ENCODE measurements at regions not wholly inside any gene's neighbourhood (a gene's known extent, or its start where the extent isn't known, plus 50 kb on each side); places are given as distances from the start of the nearest gene placed in this dataset.

DNA sequence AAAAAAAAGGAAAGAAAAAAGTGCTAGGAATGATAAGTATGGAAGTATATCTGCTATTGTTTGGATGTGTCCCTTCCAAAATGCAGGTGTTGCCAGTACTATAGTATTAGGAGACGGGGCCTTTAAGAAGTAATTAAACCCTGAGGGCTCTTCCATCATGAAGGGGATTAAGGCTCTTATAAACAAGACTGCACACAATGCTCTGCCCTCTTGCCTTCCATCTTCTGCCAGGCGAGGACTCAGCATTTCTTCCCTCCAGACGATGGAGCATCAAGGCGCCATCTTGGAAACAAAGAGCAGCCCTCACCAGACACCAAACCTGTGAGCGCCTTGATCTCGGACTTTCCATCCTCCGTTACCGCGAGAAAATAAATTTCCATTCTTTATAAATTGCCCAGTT is 120.1 kb upstream of the GPM6A start:
- no peak for DNase-seq (ENCODE audit: low read depth in 1 of 2, low spot score in 1 of 2)
- H3K9me3 ChIP-seq (ENCODE audit: low read depth) = no peaks in the 10 kb centered on the region
- H3K4me3 ChIP-seq = no peak overlapping the region
- TF ChIP-seq CTCF (IDR thresholded peaks at IDR 0.05; ENCODE audit: low read depth, low read length) = no peak
- H3K27me3 ChIP-seq = no peaks in the 10 kb centered on the region
- H3K4me1 ChIP-seq (ENCODE audit: low read depth) = peaks cover 4% of the 10 kb centered on the region
- H3K27ac ChIP-seq = no peak overlapping the region
- no peaks in the 10 kb centered on the region for H3K36me3 ChIP-seq

DNA sequence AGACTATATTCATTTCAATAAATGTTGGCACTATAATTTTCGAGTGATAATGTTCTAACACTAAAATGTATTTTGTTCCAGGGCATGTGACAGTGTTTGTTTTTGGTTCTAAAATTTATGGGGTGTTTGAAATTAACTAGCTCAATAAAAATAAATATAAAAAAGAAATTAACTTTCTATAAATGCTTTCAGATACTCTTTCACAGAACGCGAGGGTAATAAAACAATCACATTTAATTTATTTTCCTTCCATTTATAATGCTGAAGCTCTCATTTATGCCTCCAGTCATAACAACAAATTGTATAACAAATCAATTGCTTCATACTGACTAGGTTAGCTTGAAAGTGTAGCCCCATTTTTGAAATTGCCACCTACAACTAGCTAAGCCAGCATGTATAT is 122.4 kb upstream of the GPM6A start:
- TF ChIP-seq CTCF (IDR thresholded peaks at IDR 0.05; ENCODE audit: low read depth, low read length) = no peak

GRCh38 chr4:175935016-175935661 is 123.1 kb upstream of the GPM6A start:
- Histone ChIP-seq H3K4me3 (no peak overlapping the region), H3K36me3 (no peaks in the 10 kb centered on the region), H3K4me1 (ENCODE audit: low read depth) (peaks cover 4% of the 10 kb centered on the region), H3K9me3 (ENCODE audit: low read depth) (no peaks in the 10 kb centered on the region), H3K27me3 (no peaks in the 10 kb centered on the region), H3K27ac (no peak overlapping the region)
- DNase-seq (ENCODE audit: low read depth in 1 of 2, low spot score in 1 of 2) = no peak
- no peak for TF ChIP-seq CTCF (IDR thresholded peaks at IDR 0.05; ENCODE audit: low read depth, low read length)

More for the DNA sequence above, 122.4 kb upstream of the GPM6A start:
- Histone ChIP-seq H3K4me3 (no peak overlapping the region), H3K27ac (no peak overlapping the region), H3K27me3 (no peaks in the 10 kb centered on the region), H3K9me3 (ENCODE audit: low read depth) (no peaks in the 10 kb centered on the region), H3K36me3 (no peaks in the 10 kb centered on the region), H3K4me1 (ENCODE audit: low read depth) (peaks cover 4% of the 10 kb centered on the region)
- DNase-seq (ENCODE audit: low read depth in 1 of 2, low spot score in 1 of 2) = no peak

DNA sequence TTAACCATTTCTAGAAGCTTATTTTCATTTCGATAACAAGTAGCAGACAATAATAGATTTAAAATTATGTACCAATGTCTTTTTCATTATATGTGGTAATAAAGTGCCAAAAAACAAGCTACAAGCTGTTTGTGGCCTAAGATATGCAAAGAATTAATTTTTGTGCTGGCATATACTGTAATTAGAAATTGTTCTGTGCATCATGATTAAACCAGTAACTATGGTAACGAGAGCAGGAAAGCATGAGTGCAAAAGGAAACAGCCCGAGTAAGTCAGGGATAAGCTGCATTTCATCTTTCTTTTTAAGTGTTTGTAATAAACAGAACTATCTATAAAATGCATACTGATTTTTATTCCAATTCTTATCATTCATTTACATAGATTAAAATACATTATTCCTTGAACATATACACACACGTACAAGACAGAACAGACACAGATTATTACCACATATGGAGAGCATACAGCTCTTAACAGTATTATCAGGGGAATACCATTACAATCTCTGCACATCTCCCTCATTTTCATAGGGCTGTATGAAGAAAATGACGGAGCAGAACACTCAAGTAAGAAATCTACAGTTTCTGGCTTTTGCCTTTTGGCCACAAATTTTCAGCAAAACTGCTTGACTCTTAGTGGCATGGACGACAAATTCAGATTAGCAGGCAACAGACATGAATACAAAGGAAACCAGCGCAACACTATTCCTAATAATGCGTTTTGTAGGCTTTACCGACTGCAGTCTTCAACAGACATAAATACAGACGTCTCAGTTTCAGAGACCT is 121.3 kb upstream of the WDR17 start:
- DNase-seq (ENCODE audit: low read depth in 1 of 2, low spot score in 1 of 2) = no peak
- no peaks in the 10 kb centered on the region for H3K9me3 ChIP-seq (ENCODE audit: low read depth)
- H3K4me1 ChIP-seq (ENCODE audit: low read depth) = no peaks in the 10 kb centered on the region
- H3K36me3 ChIP-seq = no peaks in the 10 kb centered on the region
- TF ChIP-seq CTCF (IDR thresholded peaks at IDR 0.05; ENCODE audit: low read depth, low read length) = no peak
- no peak overlapping the region for H3K4me3 ChIP-seq
- H3K27ac ChIP-seq = no peak overlapping the region
- no peaks in the 10 kb centered on the region for H3K27me3 ChIP-seq

GRCh38 chr4:175946472-175947116 is 119.0 kb upstream of the WDR17 start:
- H3K9me3 ChIP-seq (ENCODE audit: low read depth) = no peaks in the 10 kb centered on the region
- H3K4me3 ChIP-seq = no peak overlapping the region
- H3K4me1 ChIP-seq (ENCODE audit: low read depth) = no peaks in the 10 kb centered on the region
- H3K27ac ChIP-seq = no peak overlapping the region
- no peaks in the 10 kb centered on the region for H3K36me3 ChIP-seq
- no peak for TF ChIP-seq CTCF (IDR thresholded peaks at IDR 0.05; ENCODE audit: low read depth, low read length)
- no peaks in the 10 kb centered on the region for H3K27me3 ChIP-seq
- peak in 1 of 2 donors; percentile 46 for DNase-seq (ENCODE audit: low read depth in 1 of 2, low spot score in 1 of 2)

Data from cardiac muscle cell (in vitro differentiated cells and primary cell).